ENCODE measurements at regions not wholly inside any gene's neighbourhood (a gene's known extent, or its start where the extent isn't known, plus 50 kb on each side); places are given as distances from the start of the nearest gene placed in this dataset.
"Not testable (repeated sequence)": the region's sequence is repeated elsewhere in the genome, so short reads cannot be mapped to it uniquely, and the experiment has no call there.

DNA sequence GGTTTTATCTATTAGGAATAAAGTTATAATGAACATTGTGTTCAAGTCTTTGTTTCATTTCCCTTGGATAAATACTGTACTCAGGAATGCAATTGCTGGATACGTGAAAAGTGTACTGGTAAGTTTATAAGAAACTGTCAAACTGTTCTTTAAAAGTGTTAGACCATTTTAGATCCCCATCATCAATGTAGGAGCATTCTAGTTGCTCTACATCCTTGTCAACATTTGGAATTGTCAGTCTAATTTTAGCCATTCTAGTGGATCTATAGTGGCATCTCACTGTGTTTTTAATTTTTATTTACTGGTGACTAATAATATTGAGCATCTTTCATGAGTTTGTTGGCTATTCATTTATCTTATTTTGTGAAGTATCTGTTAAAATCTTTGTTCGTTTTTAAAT lies 354.0 kb upstream of the NRP1 start:
- DNase-seq = no peak

DNA sequence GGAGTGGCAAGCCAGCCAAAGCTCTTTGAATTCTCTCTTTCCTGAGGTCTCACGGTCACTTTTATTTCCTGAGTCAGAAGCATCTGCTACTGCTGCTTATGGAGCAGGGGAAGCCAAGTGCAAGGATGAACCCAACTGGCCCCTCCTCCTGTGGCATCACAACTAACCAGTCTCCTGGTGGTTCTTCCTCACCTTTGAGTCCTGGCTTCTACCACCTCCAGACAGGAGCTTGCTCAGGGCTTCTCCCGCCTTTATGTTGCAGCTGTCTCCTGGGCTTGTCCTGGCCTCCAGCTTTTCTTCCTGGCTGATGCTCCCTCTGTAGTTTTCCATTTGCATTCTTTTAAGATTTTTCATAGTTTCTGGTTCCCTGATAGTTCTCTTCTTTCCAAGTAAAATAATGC lies 349.7 kb upstream of the NRP1 start:
- no peak for DNase-seq

DNA sequence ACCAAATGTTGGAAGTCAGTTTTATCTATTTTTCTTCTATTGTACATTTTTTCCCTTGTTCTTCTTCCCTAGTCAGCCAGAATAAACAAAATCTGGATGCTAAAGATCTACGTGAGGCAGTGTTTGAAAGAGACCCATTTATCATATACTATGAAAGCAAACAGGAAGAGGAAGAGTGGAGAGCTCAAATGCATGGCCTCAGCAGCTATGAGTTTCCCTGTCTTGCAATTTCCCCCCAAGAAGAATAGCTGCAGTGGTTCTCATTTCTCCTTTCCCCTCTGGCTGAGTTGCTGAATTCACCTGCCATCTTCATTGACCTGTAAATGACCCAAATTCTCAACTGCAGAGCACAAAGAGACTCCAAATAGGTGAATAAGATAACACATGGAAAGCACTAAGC lies 347.1 kb upstream of the NRP1 start:
- DNase-seq = no peak

DNA sequence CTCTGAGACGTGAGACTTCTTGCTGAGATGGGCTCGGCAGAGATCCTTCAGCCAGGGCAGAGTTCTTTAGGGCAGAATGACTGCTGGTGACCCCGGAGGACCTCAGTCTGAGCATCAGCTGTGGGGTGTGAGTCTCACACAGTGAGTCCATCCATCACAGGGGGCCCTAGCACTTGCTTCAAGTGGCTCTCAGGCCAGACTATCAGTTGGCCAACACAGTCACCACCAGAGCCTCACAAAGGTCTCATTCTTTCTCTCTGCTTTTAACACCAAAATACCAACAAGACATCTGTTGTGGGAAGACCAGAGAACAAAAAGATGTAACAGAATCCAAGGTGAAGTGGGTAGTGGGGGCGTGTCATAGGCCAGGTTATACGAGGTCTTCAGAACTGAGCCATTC lies 345.6 kb upstream of the NRP1 start:
- no peak for DNase-seq

DNA sequence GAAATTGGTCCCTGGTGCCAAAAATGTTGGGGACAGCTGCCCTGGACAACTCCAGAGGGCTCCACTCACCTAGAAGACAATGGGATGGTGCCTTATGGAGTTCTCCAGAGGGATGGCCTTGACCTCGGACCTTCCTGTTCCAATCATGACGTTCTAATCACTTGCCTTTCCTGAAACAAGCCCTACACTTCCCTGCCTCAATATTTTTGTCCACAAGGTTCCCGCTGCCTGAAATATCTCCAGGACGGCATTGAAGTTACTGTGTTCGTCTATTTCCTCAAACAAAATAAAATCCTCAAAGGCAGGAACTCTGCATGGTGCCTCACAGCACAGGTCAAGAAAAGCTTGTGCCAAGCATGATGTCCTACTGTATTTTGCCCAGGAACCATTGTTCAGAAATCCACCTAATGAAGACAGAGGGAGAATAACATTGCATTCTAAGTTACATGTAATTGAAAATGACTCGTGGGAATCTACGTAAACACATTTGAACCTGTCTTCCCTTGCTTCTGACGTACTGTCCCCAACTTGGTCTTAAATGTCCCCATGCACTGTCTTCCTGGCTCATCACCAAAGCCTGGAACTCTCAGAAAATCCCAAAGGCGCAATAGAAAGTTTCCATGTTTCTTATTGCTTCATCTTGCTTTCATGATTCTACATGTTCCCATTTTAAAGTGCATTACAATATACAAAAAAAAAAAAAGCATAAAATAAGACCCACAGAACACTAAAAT lies 342.3 kb upstream of the NRP1 start:
- no peak for DNase-seq

DNA sequence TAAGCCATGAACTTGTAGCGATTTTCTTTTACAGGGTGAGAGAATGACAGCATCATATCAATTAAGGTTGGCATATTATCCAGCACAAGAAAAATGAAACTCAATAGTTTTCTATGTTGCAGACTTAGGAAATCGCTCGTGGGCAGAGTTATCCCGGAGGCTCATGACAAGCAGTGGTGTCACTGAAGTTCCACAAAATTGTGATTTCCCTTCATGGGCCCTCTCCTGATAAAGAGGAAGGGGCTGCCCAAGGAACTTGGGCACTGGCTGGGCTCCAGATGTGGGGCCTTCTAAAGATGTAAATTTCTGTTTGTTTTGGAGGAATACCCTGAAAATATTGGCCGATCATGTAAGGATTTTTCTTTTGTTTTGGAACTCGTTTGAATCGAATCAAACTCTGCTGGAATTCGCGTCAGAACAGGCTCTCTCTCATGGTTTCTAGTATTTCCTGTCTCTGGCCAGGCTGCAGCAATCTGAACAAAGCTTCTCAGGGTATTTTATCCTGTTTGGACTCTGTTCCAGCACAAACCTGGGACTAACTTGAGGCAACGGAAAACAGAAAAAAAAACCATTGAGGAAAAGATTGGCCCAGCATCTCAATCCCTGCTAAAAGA lies 340.6 kb upstream of the NRP1 start:
- DNase-seq = no peak

DNA sequence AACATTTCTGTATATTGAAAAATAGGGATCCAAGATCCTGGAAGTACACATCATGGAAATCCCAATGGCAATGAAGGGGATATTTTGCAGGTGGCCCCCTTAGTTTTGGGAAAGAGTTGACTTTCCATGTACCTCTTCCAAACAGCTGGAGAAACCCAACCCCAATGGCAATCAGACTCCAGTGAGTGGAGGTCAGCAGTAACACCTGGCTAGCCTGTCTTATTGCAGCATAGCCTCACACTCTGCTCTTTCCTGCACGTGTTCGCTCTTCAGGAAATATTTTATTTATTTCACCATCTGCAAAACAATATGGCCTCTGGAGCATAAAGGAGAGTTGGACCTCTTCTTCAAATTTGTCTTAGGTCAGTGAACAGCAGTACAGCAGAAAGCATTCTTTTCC lies 340.0 kb upstream of the NRP1 start:
- no peak for DNase-seq

DNA sequence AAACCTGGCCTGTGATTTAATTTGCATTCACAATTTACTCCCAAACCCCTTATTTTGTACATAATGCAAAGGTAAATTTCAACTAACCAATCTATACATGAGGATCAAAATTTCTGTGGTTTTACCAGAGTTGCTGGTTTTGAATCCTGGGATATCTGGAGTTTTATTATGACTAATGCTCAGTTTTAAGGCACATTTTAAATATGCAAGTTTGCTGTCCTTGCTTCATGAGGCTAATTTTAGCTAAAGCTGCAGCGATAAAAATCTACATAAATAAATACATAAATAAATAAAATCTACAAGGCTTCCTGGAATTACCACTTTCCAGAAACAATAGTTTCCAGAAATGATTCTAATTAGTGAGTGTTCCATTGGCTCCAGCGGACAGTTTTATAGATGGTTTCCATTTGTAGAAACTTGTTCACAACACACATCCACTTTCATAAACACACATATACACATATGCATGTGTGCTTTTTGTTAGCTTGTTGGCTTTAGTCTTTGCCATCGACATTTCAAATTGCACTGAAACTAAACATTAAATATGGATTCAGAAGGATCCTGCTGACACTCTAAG lies 339.5 kb upstream of the NRP1 start:
- DNase-seq = no peak

DNA sequence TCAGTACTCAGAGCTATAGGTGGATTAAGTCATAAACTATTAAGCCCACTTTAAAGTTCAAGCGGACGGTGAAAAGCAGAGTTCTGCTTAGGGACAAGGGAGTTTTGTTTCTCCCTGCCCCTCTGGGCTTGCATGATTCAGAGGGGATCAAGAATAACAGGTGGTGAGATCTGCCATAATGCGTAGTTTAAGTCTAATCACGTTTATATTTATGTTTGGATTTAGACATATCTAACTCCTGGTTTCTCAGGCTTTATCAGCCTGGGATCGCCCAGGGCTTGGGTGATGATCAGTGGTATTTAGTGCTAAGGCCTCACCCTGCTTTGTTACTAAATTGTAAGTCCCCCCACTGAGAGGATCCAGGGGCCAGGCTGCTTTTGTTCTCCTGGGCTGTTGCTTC lies 335.4 kb upstream of the NRP1 start:
- DNase-seq = no peak

DNA sequence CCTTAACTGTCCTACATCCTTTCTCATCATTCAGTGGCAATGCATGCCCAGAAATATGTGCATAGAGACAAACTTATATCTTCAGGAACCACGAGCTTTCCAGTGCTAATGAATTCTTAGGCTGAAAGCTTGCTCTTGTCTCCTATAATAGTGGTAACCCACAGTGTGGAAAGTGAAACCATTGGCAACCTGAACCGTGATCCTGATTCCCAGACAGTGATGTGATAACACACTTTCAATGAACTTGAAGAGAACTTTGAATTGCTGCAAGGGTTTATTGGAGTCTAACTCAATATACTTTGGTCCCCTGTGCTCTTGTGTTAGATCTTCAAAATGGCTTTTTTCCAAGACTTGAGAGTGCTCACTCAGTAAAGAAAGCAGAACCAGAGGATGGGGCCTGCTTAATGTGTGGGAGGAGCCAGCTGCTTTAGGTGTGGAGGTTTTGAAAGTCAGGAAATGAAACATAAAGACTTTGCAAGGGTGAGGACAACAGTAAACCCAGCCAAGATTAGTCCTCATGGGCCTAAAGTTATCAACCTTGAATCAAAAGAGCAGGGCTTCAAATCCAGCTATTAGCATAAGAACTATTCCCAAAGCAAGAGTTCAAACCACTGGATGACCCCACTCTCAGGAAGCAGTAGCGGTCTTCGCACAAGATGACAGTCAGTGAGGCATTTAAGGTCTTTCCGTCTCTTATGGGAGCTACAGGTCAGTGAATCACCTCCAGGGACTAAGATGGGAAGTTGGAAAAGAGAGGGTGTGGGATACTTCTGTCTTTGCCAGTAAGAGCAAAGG lies 332.4 kb upstream of the NRP1 start:
- DNase-seq = no peak

DNA sequence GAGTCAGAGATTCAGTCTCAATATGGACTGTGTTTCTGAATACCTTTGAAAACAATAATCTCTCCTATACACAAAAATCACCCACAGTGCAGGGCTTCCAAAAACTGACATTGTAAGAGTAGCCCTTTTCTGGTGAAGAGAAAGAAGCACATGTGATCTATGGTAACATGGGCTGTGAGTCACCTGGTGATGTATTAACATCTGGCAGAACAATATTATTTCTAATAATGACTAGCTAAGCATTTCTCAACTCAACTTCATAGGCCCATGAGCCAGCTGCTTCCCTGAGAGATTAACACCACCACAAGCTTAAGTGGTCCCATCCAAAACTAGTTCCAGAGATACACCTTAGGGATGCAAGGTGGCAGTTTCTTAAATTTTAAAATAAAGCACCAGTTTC lies 331.0 kb upstream of the NRP1 start:
- DNase-seq = no peak

DNA sequence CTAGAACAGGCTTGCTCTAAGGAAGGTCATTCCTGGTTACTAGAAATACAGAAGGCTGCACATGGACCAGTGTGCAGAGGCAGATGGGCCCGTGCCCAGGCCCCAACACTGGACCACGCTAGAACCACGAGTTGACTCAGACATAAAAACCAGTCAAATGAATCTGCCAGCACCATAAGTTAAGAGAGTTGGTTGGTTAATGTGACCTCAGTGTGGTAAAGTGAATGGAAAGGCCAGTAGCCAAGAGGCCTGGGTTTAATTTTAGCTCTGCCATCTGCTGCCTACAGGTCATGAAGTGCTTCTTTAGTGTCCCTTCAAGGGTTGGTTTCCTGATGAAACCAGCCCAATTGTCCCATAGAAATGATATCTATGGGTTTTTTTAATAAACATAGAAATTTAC lies 329.6 kb upstream of the NRP1 start:
- DNase-seq = no peak

DNA sequence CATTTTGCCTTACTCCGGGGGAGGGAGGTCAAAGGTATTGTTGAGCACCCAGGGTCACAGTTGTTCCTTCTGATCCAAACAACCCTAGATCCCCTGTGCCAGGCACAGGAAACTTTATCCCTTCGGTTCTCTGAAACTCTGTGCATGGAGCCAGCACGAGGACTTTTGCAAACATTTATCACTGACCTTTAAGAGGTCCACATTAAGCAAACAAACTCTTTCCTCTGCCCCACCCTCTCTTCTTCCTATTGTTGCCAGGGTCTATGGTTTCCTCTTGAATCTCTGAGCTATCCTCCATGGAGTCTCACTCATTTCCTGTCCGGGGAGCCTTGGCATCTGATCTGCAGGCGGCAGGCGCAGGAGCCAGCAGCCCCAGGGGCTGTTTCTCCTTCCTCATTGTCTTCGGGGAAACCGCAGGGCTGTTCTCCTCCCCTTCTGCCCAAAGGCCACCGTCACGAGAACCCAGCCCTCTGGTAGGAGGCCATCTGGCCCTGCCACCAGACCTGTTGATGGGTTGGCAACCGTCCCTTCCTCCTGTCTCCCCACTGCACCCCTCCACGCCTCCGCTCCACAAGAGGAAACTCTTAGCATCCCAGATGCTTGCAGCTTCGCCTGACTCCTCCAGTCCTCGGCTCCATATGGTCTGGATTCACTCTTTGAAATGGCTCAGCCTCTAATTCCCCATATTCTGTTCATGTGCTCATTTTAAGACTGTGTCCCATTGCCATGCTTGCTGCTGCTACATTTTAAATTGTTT lies 327.3 kb upstream of the NRP1 start:
- no peak for DNase-seq

DNA sequence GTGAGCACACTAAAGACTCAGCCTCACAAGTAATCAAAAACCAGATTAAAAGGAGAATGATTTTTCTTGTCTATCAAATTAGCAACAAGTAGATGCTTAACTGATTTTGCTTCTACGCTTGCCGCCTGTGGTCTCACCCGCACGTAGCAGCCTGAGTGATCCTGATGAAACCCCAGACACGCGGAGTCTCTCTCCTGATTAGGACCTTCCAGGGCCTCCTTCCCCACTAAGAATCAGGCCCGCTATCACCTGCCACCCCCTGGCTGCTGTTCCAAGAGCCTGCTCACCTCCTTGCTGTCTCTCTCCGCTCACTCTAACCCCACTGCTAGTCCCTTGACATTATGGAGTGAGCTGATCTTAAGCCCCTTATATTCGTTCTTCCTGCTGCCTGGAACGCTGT lies 325.9 kb upstream of the NRP1 start:
- no peak for DNase-seq

DNA sequence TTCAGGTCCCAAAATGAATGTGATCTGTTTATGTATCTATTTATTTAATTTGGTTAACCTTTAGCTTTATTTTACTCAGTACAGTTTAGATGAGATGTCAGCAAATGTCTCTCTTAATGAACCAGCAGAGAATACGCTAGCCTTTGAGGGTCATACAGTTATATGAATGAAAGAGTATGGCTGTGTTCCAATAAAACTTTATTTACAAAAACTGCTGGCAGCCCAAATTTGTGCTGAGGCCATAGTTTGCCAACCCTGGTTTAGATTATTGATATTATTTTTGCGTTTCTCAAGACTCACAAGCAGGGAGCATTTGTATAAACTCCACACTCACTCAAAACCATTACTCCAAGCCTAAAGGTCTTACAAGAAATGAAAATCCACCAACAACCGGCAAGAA lies 323.4 kb upstream of the NRP1 start:
- DNase-seq = no peak

DNA sequence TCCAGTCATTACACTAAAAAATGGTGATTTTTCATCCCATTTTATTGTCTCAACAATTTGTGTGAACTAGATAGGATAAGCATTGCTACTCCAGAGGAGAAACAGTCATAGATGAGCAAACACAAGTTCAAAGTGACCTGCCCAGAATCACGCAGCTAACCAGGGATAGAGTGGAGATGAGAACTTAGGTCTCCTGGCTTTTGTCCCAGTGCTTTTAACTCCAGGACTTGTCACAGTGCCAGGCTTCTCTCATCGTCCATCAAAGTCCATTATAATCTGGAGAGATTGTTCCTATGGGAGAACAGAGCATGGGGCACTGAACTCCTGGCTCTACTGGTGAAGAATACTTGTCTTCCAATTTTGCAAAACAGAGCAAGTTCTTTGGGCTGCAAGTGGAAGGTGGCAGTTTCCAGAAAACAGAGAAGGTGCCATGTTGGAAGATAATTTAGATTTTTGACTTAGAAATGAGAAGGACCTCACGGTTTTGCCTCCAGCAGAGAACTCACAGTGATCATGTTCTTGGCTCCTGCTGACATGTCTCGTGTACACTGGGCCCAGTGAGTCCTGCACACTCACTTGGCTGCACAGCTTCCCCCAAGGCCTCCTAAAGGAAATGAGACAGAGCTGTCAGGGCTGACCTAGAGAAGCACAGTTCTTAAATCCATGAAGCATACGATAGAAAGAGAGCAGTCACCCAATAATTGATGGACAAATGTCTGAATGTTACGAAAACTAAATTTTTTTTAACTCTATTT lies 322.9 kb upstream of the NRP1 start:
- no peak for DNase-seq

DNA sequence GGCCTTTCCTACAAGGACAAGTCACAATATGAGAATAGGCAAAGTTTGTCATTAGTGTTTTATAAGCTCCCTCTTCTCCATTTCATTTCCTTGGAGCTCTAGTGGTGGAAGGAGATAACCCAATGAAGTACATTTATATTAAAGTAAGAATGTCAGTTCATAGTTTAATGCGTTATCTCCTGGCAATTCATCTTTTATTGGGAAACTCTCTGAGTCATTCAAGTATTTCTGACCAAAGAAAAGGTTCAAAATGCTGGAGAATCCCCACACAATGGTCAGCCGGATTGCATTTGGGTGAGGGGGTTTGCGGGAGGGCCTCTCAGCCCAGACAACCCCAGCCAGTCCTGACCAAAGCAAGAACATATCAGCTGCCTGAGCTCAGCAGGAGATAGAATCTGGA lies 321.5 kb upstream of the NRP1 start:
- DNase-seq = no peak

DNA sequence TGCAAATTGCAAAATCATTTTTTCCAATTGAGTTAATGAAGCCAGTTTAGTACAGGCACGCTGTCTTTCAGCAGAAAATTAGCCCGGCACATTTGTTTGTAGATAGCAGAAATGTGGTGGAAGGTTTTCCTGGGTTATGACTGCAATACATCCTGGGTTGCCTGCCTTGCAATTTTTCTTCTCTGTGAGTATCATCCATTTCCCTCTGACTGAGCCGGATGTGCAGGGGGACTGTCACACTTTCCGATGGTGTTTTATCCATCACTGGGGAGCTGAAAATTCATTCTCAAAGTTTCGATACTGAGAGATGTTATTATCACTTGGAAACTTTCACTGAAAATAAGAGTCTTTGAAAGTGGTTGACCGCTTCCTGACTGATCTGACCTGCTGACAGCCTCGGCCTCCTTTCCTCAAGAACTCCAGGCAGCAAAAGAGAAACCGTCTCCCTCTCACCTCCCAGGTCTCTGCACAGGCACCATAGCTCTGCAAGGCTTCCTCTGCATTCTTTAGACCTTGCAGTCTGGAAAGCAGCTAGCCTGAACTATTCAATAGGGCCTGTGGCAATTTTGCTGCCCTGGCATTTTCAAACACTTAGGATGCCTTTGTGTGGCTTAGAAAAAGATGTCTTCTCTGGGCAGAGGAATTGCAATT lies 320.8 kb upstream of the NRP1 start:
- no peak for DNase-seq

DNA sequence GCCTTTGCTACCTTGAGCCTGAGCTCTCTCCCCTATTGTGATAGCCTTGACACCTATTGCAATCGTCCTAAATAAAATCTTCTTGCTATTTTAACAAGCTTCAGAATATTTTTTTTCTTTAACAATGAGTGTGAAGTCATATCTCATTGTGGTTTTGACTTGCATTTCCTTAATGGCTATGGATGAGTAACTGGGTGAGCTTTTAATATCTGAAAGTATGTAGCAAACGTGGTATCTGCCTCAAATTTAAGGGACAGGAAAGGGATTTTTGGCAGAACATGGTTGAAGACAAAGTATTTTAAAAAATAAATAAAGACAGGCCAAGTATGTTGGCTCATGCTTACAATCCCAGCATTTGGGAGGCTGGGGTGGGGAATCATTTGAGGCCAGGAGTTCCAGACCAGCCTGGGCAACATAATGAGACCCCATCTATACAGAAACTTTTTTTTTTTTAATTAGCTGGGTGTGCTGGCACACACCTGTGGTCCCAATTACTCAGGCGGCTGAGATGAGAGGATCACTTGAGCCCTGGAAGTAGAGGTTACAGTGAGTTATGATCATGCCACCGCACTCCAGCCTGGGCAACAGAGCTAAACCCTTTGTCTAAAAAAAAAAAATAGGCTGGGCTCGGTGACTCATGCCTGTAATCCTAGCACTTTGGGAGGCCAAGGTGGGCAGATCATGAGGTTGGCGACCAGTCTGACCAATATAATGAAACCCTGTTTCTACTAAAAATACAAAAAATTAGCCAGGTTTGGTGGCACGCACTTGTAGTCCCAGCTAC lies 319.3 kb upstream of the NRP1 start:
- no peak for DNase-seq

DNA sequence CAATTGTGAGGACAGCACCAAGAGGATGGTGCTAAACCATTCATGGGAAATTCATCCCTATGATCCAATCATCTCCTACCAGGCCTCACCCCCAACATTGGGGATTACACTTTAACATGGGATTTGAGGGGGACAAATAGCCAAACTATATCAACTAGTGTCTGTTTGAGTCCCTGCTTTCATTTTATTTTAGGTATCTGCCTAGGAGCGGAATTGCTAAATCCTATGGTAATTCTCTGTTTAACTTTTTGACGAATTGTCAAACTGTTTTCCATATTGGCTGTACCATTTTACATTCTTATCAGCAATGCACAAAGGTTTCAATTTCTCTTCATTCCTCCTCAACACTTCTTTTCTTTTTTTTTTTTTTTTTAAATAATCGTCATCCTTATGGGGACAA lies 318.4 kb upstream of the NRP1 start:
- DNase-seq = no peak

DNA sequence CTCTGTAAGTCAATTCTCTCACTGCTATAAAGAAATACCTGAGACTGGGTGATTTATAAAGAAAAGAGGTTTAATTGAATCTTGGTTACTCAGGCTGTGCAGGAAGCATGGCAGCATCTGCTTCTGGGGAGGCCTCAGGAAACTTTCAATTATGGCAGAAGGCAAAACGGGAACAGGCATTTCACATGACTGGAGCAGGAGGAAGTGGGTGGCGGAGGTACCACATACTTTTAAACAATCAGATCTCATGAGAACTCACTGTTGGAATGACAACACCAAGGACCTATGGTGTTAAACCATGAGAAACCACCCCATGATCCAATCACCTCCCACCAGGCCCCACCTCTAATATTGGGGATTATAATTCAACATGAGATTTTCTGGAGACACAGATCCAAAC lies 315.7 kb upstream of the NRP1 start:
- not testable (repeated sequence) for DNase-seq

All from activated T-cell treated with anti-CD3 and anti-CD28 coated beads, Interleukin-2, amount 50 U/mL, for 48 hours (primary cell).